ENCODE measurements at regions not wholly inside any gene's neighbourhood (a gene's known extent, or its start where the extent isn't known, plus 50 kb on each side); places are given as distances from the start of the nearest gene placed in this dataset.

DNA sequence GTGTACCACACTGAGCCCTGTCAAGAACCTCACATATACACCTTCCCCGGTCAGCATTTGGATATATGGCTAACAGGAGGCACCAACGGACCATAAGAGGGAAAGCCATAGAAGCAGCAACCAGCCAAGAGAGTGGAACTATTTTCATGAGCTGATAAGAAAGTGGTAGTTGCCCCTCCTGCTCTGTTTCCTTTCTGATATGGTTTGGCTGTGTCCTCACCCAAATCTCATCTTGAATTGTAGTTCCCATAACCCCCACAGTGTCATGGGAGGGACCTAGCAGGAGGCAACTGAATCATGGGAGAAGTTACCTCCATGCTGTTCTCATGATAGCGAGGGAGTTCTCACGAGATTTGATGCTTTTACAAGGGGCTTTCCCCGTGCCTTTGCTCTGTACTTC, 366.1 kb upstream of the DAB1 start:
- TF ChIP-seq, protein P1, sequence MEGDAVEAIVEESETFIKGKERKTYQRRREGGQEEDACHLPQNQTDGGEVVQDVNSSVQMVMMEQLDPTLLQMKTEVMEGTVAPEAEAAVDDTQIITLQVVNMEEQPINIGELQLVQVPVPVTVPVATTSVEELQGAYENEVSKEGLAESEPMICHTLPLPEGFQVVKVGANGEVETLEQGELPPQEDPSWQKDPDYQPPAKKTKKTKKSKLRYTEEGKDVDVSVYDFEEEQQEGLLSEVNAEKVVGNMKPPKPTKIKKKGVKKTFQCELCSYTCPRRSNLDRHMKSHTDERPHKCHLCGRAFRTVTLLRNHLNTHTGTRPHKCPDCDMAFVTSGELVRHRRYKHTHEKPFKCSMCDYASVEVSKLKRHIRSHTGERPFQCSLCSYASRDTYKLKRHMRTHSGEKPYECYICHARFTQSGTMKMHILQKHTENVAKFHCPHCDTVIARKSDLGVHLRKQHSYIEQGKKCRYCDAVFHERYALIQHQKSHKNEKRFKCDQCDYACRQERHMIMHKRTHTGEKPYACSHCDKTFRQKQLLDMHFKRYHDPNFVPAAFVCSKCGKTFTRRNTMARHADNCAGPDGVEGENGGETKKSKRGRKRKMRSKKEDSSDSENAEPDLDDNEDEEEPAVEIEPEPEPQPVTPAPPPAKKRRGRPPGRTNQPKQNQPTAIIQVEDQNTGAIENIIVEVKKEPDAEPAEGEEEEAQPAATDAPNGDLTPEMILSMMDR (IDR thresholded peaks at IDR 0.05; ENCODE audit: low read depth, low read length): no peak
- no peak overlapping the region for H3K4me3 ChIP-seq (ENCODE audit: low read depth, low read length)
- no peaks in the 10 kb centered on the region for H3K36me3 ChIP-seq
- DNase-seq: no peak
- no peaks in the 10 kb centered on the region for H3K4me1 ChIP-seq
- H3K9me3 ChIP-seq: no peaks in the 10 kb centered on the region
- no peaks in the 10 kb centered on the region for H3K27me3 ChIP-seq

- H3K27me3 ChIP-seq: no peaks in the 10 kb centered on the region
- H3K9me3 ChIP-seq: no peaks in the 10 kb centered on the region
- H3K36me3 ChIP-seq: no peaks in the 10 kb centered on the region
- TF ChIP-seq, protein P1 (IDR thresholded peaks at IDR 0.05; ENCODE audit: low read depth, low read length): no peak
- DNase-seq: no peak
- no peak overlapping the region for H3K4me3 ChIP-seq (ENCODE audit: low read depth, low read length)
- no peaks in the 10 kb centered on the region for H3K4me1 ChIP-seq
Measured at GRCh38 chr1:57788313-57788712, 364.5 kb upstream of the DAB1 start.

- no peak overlapping the region for H3K4me3 ChIP-seq (ENCODE audit: low read depth, low read length)
- no peak for DNase-seq
- no peaks in the 10 kb centered on the region for H3K27me3 ChIP-seq
- H3K9me3 ChIP-seq: no peaks in the 10 kb centered on the region
- TF ChIP-seq, protein P1 (IDR thresholded peaks at IDR 0.05; ENCODE audit: low read depth, low read length): no peak
- H3K4me1 ChIP-seq: no peaks in the 10 kb centered on the region
- no peaks in the 10 kb centered on the region for H3K36me3 ChIP-seq
Measured at GRCh38 chr1:57784356-57784755, 360.5 kb upstream of the DAB1 start.

DNA sequence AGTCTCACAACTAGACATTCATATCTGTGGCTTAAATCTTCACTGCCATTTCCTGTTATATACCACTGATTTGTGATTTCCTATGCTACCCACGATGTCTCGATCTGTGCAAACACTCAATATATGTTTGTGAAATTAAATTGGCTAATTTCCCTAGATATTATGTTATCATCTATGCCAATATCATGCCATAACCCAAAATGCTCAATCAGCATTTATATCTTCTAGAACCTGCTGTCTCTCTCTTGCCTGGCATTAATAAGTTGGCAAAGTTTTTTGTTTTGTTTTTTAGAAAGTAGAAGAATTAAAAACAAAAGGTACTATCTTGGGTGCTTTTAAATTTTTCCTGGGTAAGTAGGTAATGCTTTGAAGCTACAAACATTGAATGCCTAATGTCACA, 358.5 kb upstream of the DAB1 start:
- TF ChIP-seq, protein P1 (IDR thresholded peaks at IDR 0.05; ENCODE audit: low read depth, low read length): no peak
- Histone ChIP-seq H3K27me3 (no peaks in the 10 kb centered on the region), H3K36me3 (no peaks in the 10 kb centered on the region), H3K4me3 (ENCODE audit: low read depth, low read length) (no peak overlapping the region), H3K9me3 (no peaks in the 10 kb centered on the region), H3K4me1 (no peaks in the 10 kb centered on the region)
- no peak for DNase-seq

GRCh38 chr1:57772580-57773195, 348.8 kb upstream of the DAB1 start:
- no peaks in the 10 kb centered on the region for H3K4me1 ChIP-seq
- H3K27me3 ChIP-seq: no peaks in the 10 kb centered on the region
- TF ChIP-seq, protein P1 (IDR thresholded peaks at IDR 0.05; ENCODE audit: low read depth, low read length): no peak
- H3K4me3 ChIP-seq (ENCODE audit: low read depth, low read length): no peak overlapping the region
- H3K36me3 ChIP-seq: no peaks in the 10 kb centered on the region
- H3K9me3 ChIP-seq: no peaks in the 10 kb centered on the region
- DNase-seq: no peak

DNA sequence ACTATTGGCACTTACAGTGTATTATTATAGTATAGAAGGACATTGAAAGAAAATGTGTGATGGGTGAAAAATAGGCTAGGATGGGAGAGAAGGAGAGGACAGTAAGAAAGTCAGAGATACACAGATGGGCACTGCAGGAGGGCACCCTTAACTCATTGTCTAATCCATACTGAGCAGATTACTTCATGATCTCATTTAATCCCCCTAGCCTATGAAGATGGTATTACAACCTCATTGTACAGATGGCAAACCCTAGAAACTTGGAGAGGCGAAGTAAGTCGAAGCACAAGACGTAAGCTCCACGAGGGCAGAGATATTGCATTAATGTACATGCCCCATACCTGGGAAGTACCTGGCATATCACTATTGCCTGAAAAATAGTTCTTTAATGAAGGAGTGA, 346.9 kb upstream of the DAB1 start:
- Histone ChIP-seq H3K36me3 (no peaks in the 10 kb centered on the region), H3K27me3 (no peaks in the 10 kb centered on the region), H3K4me1 (no peaks in the 10 kb centered on the region), H3K9me3 (no peaks in the 10 kb centered on the region), H3K4me3 (ENCODE audit: low read depth, low read length) (no peak overlapping the region)
- TF ChIP-seq, protein P1 (IDR thresholded peaks at IDR 0.05; ENCODE audit: low read depth, low read length): 0 out of 2 replicates have a peak, but pooled peaks have one; percentile 10
- no peak for DNase-seq
